ENCODE measurements at regions not wholly inside any gene's neighbourhood (a gene's known extent, or its start where the extent isn't known, plus 50 kb on each side); places are given as distances from the start of the nearest gene placed in this dataset.

GRCh38 chr18:30387401-30387800 lies 655.1 kb downstream of the DSC3 start:
- Histone ChIP-seq H3K9ac (ENCODE audit: low read depth, low read length, poor library complexity, severe bottlenecking) (no peak overlapping the region), H3K4me1 (ENCODE audit: insufficient read depth, low read length, poor library complexity, severe bottlenecking) (no peaks in the 10 kb centered on the region), H2AFZ (ENCODE audit: low read length) (no peak overlapping the region), H3K79me2 (ENCODE audit: insufficient read depth, low read length) (no peaks in the 10 kb centered on the region), H3K27me3 (ENCODE audit: insufficient read depth, low read length, poor library complexity, severe bottlenecking) (no peaks in the 10 kb centered on the region), H3K9me2 (replicated peaks; ENCODE audit: low read depth, low read length) (no peaks in the 10 kb centered on the region), H3K9me3 (ENCODE audit: insufficient read depth, low read depth, low read length) (no peaks in the 10 kb centered on the region), H3F3A (ENCODE audit: low read depth) (no peaks in the 10 kb centered on the region), H3K4me2 (ENCODE audit: low read depth, low read length, poor library complexity, severe bottlenecking) (no peak overlapping the region), H4K20me1 (ENCODE audit: insufficient read depth, low read length, poor library complexity, severe bottlenecking) (no peaks in the 10 kb centered on the region), H3K4me3 (ENCODE audit: low read length, poor library complexity, severe bottlenecking) (no peak overlapping the region), H3K36me3 (ENCODE audit: insufficient read depth, low read length) (no peaks in the 10 kb centered on the region)
- TF ChIP-seq CTCF (conservative IDR thresholded peaks at IDR 0.05; ENCODE audit: low read length) (no peak), EZH2phosphoT487 (IDR thresholded peaks at IDR 0.05; ENCODE audit: borderline replicate concordance) (no peak)

- Histone ChIP-seq H3K27me3 (ENCODE audit: insufficient read depth, low read length, poor library complexity, severe bottlenecking) (no peaks in the 10 kb centered on the region), H4K20me1 (ENCODE audit: insufficient read depth, low read length, poor library complexity, severe bottlenecking) (no peaks in the 10 kb centered on the region), H3K4me1 (ENCODE audit: insufficient read depth, low read length, poor library complexity, severe bottlenecking) (no peaks in the 10 kb centered on the region), H3K79me2 (ENCODE audit: insufficient read depth, low read length) (no peaks in the 10 kb centered on the region), H3K9ac (ENCODE audit: low read depth, low read length, poor library complexity, severe bottlenecking) (no peak overlapping the region), H3K9me2 (replicated peaks; ENCODE audit: low read depth, low read length) (no peaks in the 10 kb centered on the region), H3K9me3 (ENCODE audit: insufficient read depth, low read depth, low read length) (no peaks in the 10 kb centered on the region), H3K4me2 (ENCODE audit: low read depth, low read length, poor library complexity, severe bottlenecking) (no peak overlapping the region), H2AFZ (ENCODE audit: low read length) (no peak overlapping the region), H3F3A (ENCODE audit: low read depth) (no peaks in the 10 kb centered on the region), H3K4me3 (ENCODE audit: low read length, poor library complexity, severe bottlenecking) (no peak overlapping the region), H3K36me3 (ENCODE audit: insufficient read depth, low read length) (no peaks in the 10 kb centered on the region)
- TF ChIP-seq EZH2phosphoT487 (IDR thresholded peaks at IDR 0.05; ENCODE audit: borderline replicate concordance) (no peak), CTCF (conservative IDR thresholded peaks at IDR 0.05; ENCODE audit: low read length) (no peak)
These were observed 655.9 kb downstream of the DSC3 start for GRCh38 chr18:30386624-30387023.

- Histone ChIP-seq H3K4me1 (ENCODE audit: insufficient read depth, low read length, poor library complexity, severe bottlenecking) (no peaks in the 10 kb centered on the region), H2AFZ (ENCODE audit: low read length) (no peak overlapping the region), H3K9me2 (replicated peaks; ENCODE audit: low read depth, low read length) (no peaks in the 10 kb centered on the region), H3K27me3 (ENCODE audit: insufficient read depth, low read length, poor library complexity, severe bottlenecking) (no peaks in the 10 kb centered on the region), H3K4me3 (ENCODE audit: low read length, poor library complexity, severe bottlenecking) (no peak overlapping the region), H3K9ac (ENCODE audit: low read depth, low read length, poor library complexity, severe bottlenecking) (no peak overlapping the region), H4K20me1 (ENCODE audit: insufficient read depth, low read length, poor library complexity, severe bottlenecking) (no peaks in the 10 kb centered on the region), H3K9me3 (ENCODE audit: insufficient read depth, low read depth, low read length) (no peaks in the 10 kb centered on the region), H3K36me3 (ENCODE audit: insufficient read depth, low read length) (no peaks in the 10 kb centered on the region), H3K4me2 (ENCODE audit: low read depth, low read length, poor library complexity, severe bottlenecking) (no peak overlapping the region), H3K79me2 (ENCODE audit: insufficient read depth, low read length) (no peaks in the 10 kb centered on the region), H3F3A (ENCODE audit: low read depth) (no peaks in the 10 kb centered on the region)
- no peak for TF ChIP-seq EZH2phosphoT487 (IDR thresholded peaks at IDR 0.05; ENCODE audit: borderline replicate concordance)
- TF ChIP-seq CTCF (conservative IDR thresholded peaks at IDR 0.05; ENCODE audit: low read length), result no peak
These were observed 656.9 kb downstream of the DSC3 start for GRCh38 chr18:30385684-30386083.
